ENCODE measurements at regions not wholly inside any gene's neighbourhood (a gene's known extent, or its start where the extent isn't known, plus 50 kb on each side); places are given as distances from the start of the nearest gene placed in this dataset.

DNA sequence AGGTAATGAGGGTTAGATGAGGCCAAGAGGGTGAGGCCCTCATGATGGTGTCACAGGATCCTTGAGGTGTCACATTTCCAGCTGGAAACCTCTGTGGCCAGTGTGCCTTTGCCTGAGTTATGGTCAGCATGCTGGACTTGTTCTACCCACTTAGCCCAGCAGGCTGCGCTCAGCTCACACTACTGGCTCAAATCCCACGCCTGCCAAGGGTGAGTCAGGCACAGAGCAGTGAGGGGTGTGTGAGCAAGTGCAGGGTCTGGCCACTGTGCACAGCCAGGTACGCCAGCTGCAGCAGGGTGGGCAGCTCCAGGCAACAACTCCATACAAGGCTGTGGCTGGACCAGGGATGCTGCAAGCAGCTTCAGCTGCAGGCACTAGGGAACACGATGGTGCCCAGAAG lies 616.6 kb upstream of the FSHR start:
- TF ChIP-seq, protein P1, sequence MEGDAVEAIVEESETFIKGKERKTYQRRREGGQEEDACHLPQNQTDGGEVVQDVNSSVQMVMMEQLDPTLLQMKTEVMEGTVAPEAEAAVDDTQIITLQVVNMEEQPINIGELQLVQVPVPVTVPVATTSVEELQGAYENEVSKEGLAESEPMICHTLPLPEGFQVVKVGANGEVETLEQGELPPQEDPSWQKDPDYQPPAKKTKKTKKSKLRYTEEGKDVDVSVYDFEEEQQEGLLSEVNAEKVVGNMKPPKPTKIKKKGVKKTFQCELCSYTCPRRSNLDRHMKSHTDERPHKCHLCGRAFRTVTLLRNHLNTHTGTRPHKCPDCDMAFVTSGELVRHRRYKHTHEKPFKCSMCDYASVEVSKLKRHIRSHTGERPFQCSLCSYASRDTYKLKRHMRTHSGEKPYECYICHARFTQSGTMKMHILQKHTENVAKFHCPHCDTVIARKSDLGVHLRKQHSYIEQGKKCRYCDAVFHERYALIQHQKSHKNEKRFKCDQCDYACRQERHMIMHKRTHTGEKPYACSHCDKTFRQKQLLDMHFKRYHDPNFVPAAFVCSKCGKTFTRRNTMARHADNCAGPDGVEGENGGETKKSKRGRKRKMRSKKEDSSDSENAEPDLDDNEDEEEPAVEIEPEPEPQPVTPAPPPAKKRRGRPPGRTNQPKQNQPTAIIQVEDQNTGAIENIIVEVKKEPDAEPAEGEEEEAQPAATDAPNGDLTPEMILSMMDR (IDR thresholded peaks at IDR 0.05), result peak in 3 of 6 experiments; percentile 52 to 71 (median 56)
- no peak for TF ChIP-seq POLR2A (IDR thresholded peaks at IDR 0.05)

Measured in thyroid gland (tissue), 4 donors.